NOMO-1 (cell line): ENCODE measurements at regions not wholly inside any gene's neighbourhood (a gene's known extent, or its start where the extent isn't known, plus 50 kb on each side); places are given as distances from the start of the nearest gene placed in this dataset.

Experiments
- DNase-seq, 2 experiments: peaks; one replicate each; lab custom pipeline; 2025; ENCODE audit not compliant: unreplicated experiment in 2 of 2; lab: John Stamatoyannopoulos, UW

- no peak for DNase-seq
Measured at GRCh38 chr4:123092586-123092985, 170.2 kb upstream of the NUDT6 start.

GRCh38 chr4:123093236-123093635, 170.8 kb upstream of the NUDT6 start:
- peak in 1 of 2 experiments; percentile 4 for DNase-seq

- DNase-seq: peak in 1 of 2 experiments; percentile 39
Measured at GRCh38 chr4:123096038-123096437, 173.6 kb upstream of the NUDT6 start.

- peak in 1 of 2 experiments; percentile 53 for DNase-seq
Measured at GRCh38 chr4:123102897-123103471, 180.6 kb upstream of the NUDT6 start.

GRCh38 chr4:123104310-123105025, 182.1 kb upstream of the NUDT6 start:
- DNase-seq: no peak

GRCh38 chr4:123105026-123105420, 182.6 kb upstream of the NUDT6 start:
- DNase-seq: no peak

GRCh38 chr4:123106747-123107146, 184.3 kb upstream of the NUDT6 start:
- no peak for DNase-seq

- no peak for DNase-seq
Measured at GRCh38 chr4:123107444-123108252, 185.3 kb upstream of the NUDT6 start.

- DNase-seq: no peak
Measured at GRCh38 chr4:123109139-123109538, 186.7 kb upstream of the NUDT6 start.

- no peak for DNase-seq
Measured at GRCh38 chr4:123110147-123110546, 187.8 kb upstream of the NUDT6 start.

GRCh38 chr4:123110685-123111084, 188.3 kb upstream of the NUDT6 start:
- no peak for DNase-seq

- DNase-seq: no peak
Measured at GRCh38 chr4:123113155-123113554, 190.8 kb upstream of the NUDT6 start.

GRCh38 chr4:123114084-123114914, 191.9 kb upstream of the NUDT6 start:
- DNase-seq: no peak

- DNase-seq: no peak
Measured at GRCh38 chr4:123114915-123115756, 192.7 kb upstream of the NUDT6 start.

- no peak for DNase-seq
Measured at GRCh38 chr4:123116412-123116811, 194.0 kb upstream of the NUDT6 start.

GRCh38 chr4:123120473-123120872, 198.1 kb upstream of the NUDT6 start:
- DNase-seq: no peak

- no peak for DNase-seq
Measured at GRCh38 chr4:123121241-123121907, 199.0 kb upstream of the NUDT6 start.

- DNase-seq: no peak
Measured at GRCh38 chr4:123125477-123125876, 203.1 kb upstream of the NUDT6 start.

- peak; percentile 0 to 23 for DNase-seq
Measured at GRCh38 chr4:123127218-123127617, 204.8 kb upstream of the NUDT6 start.
